ENCODE measurements at regions not wholly inside any gene's neighbourhood (a gene's known extent, or its start where the extent isn't known, plus 50 kb on each side); places are given as distances from the start of the nearest gene placed in this dataset.

DNA sequence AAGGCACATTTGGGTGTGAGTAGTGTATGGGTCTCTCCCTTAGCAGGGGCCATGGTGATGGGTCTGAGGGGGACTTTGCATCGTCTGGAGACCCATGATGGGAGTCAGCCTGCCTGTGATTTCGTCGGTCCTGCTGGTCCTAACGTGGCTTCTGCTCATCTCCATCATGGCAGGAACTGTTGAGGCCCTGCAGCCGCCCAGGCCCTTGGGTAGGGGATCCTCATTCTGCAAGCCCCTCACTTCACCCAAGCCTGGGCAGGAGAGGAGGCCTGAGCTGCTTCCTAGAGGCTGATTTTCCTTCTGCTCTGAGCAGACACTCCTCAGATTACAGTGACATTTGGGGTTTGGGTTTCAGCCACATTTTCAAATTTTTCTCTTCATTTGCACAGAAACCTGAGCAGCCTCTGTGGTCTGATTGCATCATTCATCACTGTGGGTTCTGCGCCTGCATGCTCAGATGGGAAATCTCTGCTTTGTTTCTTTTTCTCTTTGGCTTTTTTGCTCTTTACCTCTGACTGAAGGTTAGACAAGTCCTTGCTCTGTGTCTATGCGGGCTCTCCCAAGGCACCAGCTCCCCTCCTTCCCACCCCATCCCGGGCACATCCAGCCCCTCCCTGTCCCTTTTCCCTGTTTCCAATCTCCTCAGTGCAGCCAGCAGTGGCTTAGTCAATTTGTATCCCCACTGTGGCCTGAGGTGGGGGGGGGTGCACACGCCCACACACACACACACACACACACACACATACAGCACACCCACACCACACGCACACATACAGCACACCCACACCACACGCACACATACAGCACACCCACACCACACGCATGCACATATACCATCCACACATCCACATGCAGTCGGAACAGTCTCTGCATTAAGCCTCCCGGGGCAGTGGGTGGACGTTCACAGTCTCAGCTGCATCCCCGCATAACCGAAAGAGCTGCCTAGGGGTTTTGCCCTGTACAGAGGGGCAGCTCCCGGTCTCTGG is 305.4 kb upstream of the HS6ST1 start:
- no peak for DNase-seq

- no peak for DNase-seq
These were observed 306.3 kb upstream of the HS6ST1 start for GRCh38 chr2:128624956-128625355.

- DNase-seq, result no peak
These were observed 306.8 kb upstream of the HS6ST1 start for GRCh38 chr2:128625421-128625820.

DNA sequence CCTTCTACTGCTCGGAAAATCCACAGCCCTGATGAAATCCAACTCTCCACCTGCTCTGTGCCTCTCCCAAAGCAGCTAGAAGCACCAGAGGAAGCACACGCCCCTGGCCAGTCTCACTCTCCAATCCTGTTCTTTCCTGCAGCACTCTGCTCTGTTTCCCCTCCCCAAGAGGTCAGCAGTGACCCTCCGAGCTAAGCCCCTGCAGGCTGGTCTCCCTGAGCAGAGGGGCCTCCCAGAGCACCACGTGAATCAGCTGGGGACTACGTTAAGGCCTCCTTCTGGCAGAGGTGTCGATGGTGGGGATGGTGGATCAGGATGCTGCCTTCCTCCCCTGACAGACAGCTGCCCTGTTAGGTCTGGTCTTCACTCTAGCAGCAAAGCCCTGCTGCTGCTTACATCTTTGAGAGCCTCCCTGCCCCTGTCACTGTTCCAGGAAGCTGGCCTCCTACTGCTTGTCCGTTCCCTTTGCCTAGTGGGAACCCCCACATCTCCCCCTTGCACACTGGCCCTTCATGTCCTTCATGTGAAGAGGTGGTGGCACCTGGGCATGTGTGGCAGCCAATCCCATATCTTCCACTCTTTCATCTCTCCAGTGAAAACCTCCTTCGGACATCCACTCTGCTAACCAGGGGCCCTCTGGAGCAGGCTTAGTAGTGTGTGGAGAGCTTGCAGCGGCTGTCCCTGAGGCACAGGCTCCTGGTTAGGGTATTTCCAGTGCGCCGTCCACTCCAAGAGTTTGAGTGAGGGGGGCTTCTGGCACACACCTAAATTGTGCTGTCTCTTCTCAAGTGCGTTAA is 307.5 kb upstream of the HS6ST1 start:
- DNase-seq, result no peak

DNA sequence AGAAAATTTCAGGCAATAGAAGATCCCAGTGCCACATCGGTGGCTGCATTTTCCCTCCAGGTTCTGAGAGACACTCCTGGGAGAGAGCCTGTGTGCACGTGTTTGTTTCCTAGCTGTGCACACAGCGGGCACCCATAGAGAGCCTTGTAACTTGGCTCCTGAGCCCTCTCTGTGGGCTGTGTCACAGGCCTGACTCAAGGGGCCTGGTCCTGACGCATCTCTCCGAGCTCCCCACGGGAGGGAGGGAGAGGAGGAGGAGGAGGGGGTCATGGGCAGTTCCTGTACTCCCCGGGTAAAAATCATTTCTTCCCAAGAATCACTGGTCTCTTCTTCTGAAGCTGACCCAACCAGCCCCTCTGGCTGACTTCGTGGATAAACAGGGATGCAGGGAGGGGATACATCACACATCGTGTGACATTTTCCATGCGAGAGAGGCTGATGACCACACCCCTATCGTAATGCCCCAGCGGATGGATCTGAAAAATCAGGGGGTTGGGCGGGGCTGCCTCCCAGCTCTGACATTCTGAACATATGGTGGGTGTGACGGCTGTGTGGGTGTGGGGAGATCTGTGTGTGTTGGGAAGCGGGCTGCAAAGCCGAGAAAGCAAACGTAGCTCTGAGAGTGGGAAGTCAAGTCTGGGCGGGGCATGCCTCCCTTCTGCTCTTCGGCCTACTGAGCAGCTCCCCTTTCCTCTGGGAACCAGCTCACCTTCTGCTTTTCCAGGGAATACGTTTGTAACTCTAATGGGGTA is 308.3 kb upstream of the HS6ST1 start:
- no peak for DNase-seq

DNA sequence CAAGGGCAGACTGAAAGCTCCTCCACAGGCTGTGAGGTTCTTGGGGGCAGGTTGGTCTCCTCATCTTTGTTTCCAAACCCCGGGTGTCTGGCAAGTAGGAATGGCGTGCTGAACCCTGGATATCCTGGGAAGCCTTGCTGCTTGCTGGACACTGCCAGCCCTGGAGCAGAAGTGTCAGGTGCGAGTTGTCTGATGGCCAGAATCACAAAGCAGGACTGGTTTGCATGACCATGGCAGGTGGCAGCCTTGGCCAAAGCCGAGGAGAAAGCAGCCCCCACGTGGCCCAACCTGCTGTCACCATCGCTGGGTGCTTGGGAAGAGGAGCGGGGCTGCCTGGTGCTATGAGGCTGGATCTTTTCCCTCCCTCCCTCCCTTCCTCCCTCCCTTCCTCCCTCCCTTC is 309.5 kb upstream of the HS6ST1 start:
- no peak for DNase-seq

- DNase-seq, result no peak
These were observed 310.3 kb upstream of the HS6ST1 start for GRCh38 chr2:128628996-128629395.

DNA sequence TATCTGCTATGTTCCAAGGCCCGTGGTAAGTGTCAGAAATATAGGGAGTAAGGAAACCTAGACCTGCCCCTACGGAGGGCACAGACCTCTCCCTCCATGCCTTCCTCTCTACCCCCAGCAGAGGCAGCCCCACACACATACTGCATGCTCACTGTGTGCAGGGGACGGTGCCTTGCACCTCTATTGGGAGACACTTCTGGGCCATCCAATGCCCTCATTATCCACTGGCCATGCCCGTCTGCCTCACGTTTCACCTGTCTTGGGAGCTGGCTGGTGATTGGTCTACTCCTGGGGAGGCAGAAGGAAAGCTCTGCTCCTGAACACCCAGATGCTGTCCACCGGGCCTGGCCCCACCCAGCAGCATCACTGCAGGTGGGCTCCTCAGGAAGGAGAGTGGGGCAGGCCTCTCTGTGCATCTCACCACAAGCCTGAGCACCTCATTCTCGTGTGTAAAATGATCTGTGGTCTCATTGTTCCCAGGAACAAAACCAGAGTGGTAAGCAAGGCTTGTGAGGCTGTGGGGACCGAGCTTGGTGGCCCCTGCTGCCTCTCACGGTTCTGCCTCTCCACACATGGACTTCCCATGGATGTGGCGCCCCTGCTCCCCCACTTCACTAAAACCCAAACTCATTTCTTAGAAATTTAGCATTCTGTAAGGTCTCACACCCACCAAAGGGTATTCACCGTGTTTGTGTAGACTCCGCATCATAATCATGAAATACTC is 312.5 kb upstream of the HS6ST1 start:
- DNase-seq, result no peak

DNA sequence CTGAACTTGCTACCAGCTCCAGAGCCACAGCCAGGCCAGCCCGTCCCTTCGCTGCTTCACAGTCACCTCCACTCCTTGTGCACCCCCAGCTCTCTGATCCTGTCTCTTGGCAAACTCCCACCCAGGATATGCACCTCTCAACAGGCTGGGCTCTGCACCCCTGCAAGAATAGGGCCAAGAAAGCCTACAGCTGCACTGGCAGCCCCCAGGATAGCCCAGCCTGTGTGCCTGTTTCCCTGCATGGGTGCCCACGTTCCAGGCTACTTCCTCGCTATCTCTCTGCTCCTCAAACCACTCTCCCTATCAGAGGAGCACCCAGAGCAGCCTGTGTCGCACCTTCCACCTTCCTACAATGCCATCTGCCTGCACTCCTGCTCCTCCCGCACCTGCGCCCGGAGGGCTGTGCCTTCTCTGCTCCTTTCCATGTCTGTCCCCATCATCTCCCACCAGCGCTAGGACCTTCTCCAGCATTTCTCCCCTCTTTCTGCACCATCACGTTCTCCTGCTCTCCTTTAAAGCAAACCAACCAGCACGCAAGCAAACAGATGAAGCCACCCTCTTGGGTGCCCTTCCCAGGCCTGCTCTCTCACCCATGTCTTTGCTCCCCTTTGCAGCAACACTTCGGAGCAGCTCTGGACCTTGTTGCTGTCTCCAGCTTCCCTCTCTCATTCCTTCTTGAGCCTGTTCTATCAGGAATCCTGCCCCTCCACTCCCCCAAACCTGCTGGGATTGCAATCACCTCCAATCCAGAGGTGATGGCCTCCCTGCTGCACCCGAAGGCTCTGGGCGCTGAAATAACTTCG is 313.2 kb upstream of the HS6ST1 start:
- DNase-seq, result no peak

- no peak for DNase-seq
These were observed 313.8 kb upstream of the HS6ST1 start for GRCh38 chr2:128632501-128632800.

DNA sequence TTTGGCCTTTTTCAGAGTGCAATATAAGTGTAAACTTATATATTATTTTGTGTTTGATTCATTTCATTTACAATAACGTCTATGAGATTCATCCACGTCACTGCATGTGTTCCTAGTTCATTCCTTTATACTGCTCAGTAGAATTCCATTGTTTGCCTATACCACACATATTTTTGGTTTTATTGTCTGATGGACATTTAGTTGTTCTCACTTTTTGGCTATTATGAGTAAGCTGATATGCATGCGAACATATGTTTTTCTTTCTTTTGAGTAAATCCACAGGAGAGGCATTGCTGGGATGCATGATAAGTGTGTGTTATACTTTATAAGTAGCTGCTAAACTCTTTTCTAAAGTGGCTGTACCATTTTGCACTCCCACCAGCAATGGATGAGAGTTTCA is 314.8 kb upstream of the HS6ST1 start:
- no peak for DNase-seq

DNA sequence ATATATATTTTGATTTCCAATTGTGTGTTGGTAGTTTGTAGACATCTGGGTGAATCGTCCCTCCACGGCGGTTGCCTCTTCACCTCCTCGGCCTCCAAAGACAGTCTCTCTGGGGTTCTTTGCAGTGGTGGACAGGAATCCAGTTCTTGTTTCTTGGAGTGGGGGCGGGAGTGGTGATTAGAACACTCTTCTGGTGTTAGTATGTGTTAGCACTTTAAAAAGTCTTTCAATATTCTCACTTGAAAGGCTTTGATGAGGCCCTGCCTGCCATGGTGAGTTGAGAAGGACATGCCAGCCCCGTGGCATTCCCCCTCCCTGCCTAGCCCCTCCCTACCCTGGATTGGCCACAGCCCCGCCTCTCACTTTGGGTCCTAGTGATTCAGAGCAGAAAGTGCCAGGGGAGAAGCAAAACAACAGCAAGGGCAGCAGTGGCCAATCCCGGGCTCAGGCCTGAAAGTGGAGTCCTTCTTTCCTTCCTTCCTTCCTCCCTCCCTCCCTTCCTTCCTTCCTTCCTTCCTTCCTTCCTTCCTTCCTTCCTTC is 316.8 kb upstream of the HS6ST1 start:
- no peak for DNase-seq

DNA sequence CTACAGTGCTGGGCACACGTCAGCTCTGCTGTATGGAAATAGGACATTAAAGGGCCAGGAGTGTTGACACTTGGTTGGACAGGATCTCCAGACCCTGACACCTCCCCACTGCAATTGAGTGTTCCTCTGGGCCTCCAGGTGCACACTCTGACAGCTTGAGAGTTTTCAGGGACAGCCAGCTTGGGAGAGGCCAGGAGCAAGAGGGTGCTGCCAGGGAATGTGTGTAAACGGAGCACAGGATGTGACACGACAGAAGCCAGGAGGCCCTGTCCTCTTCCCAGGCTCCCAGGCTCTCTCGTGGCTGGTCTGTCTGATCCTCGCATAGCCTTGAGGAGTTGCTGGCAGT is 318.1 kb upstream of the HS6ST1 start:
- DNase-seq, result no peak

DNA sequence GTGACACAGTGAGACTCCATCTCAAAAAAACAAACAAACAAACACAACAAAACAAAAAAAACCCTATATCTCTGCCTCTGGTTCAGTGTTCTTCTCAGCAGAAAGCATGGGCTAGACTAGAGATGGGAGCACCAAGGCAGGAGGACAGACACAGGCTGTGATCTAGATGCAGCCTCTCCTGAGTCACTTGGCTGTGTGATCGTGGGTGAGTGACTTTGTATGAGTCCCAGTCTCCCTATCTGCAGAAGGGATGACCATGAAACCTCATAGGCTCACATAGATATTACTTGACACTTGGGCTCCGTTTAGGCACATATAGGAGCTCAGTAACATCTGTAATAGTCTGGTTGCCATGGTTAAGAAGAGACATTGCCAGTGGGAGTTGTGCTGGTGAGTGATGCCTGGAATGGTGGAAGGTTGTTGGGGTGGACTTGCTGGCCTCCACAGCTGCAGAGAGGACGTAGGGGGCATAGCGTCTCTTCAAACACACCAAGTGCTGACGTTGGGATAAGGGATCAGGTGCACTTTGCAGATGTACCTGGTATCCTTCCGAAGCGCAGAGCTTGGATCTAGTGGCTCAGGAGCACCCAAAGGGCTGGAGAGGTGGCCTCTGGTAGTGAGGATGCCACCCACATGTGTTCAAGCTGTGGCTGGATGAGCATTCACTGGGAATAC is 318.9 kb upstream of the HS6ST1 start:
- DNase-seq, result no peak

- DNase-seq, result no peak
These were observed 319.9 kb upstream of the HS6ST1 start for GRCh38 chr2:128638341-128639119.

- no peak for DNase-seq
These were observed 320.4 kb upstream of the HS6ST1 start for GRCh38 chr2:128639120-128639477.

- DNase-seq, result no peak
These were observed 321.0 kb upstream of the HS6ST1 start for GRCh38 chr2:128639693-128640092.

- DNase-seq, result no peak
These were observed 321.6 kb upstream of the HS6ST1 start for GRCh38 chr2:128640166-128640844.

DNA sequence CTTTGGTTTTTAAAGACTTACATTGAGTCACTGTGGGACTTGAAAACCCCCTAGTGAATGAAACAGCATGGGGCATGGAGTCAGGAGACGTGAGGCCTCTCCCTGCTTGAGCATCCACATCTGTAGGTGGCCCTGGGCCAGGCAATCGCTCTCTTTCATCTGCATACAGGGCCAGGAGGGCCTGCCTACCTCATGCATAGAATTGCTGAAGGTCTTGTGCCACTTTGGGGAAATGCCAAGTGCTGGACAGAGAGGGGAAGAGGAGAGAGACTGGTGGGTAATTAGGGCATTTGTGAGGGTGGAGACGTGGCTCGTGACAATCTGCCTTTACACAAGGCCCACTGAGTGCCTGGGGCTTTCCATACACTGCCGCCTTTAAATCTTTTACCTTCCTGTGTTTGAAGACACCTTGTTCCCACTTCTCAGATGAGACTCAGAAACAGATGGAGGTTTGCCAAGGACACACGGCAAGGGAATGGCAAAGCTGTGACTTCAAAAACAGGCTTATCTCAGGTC is 322.2 kb upstream of the HS6ST1 start:
- no peak for DNase-seq

Measured in activated CD4-positive, CD25-positive, alpha-beta regulatory T cell (primary cell).